ENCODE measurements at regions not wholly inside any gene's neighbourhood (a gene's known extent, or its start where the extent isn't known, plus 50 kb on each side); places are given as distances from the start of the nearest gene placed in this dataset.

GRCh38 chr4:138655985-138656384 is 359.6 kb upstream of the NOCT start:
- no peak for TF ChIP-seq CSRNP3 (CRISPR knock-in tag; IDR thresholded peaks at IDR 0.05)
- TF ChIP-seq GLIS3 (CRISPR knock-in tag; IDR thresholded peaks at IDR 0.05), result no peak

Measured in SK-N-SH treated with all-trans-retinoic acid at 6 μM for 48 hours (cell line).